ENCODE measurements at regions not wholly inside any gene's neighbourhood (a gene's known extent, or its start where the extent isn't known, plus 50 kb on each side); places are given as distances from the start of the nearest gene placed in this dataset.
"Not testable (repeated sequence)": the region's sequence is repeated elsewhere in the genome, so short reads cannot be mapped to it uniquely, and the experiment has no call there.

GRCh38 chr13:74550039-74550438 lies 415.8 kb upstream of the KLF12 start:
- Histone ChIP-seq H2AFZ (ENCODE audit: low read length, unreplicated experiment) (no peak overlapping the region), H3K36me3 (ENCODE audit: insufficient read depth, low read length) (no peaks in the 10 kb centered on the region), H3K79me2 (ENCODE audit: control insufficient read depth, insufficient read depth, low read length, unreplicated experiment) (no peaks in the 10 kb centered on the region), H3K4me3 (ENCODE audit: low read depth, low read length) (no peak overlapping the region), H3K27ac (ENCODE audit: low read depth, low read length) (no peak overlapping the region), H3K4me1 (ENCODE audit: control insufficient read depth, insufficient read depth, low read length, unreplicated experiment) (peaks cover 5% of the 10 kb centered on the region), H3K27me3 (ENCODE audit: insufficient read depth, low read length) (no peaks in the 10 kb centered on the region)

GRCh38 chr13:74536649-74537048 lies 402.4 kb upstream of the KLF12 start:
- H3K27me3 ChIP-seq (ENCODE audit: insufficient read depth, low read length); H3K4me1 ChIP-seq (ENCODE audit: control insufficient read depth, insufficient read depth, low read length, unreplicated experiment); H3K27ac ChIP-seq (ENCODE audit: low read depth, low read length); H2AFZ ChIP-seq (ENCODE audit: low read length, unreplicated experiment); H3K36me3 ChIP-seq (ENCODE audit: insufficient read depth, low read length); H3K4me3 ChIP-seq (ENCODE audit: low read depth, low read length); H3K79me2 ChIP-seq (ENCODE audit: control insufficient read depth, insufficient read depth, low read length, unreplicated experiment): not testable (repeated sequence)

- Histone ChIP-seq H2AFZ (ENCODE audit: low read length, unreplicated experiment) (no peak overlapping the region), H3K36me3 (ENCODE audit: insufficient read depth, low read length) (no peaks in the 10 kb centered on the region), H3K4me3 (ENCODE audit: low read depth, low read length) (no peak overlapping the region), H3K4me1 (ENCODE audit: control insufficient read depth, insufficient read depth, low read length, unreplicated experiment) (no peaks in the 10 kb centered on the region), H3K27me3 (ENCODE audit: insufficient read depth, low read length) (no peaks in the 10 kb centered on the region), H3K79me2 (ENCODE audit: control insufficient read depth, insufficient read depth, low read length, unreplicated experiment) (no peaks in the 10 kb centered on the region), H3K27ac (ENCODE audit: low read depth, low read length) (no peak overlapping the region)
Observed at GRCh38 chr13:74533226-74533625, 399.0 kb upstream of the KLF12 start.

- H3K4me1 ChIP-seq (ENCODE audit: control insufficient read depth, insufficient read depth, low read length, unreplicated experiment), result no peaks in the 10 kb centered on the region
- no peak overlapping the region for H3K27ac ChIP-seq (ENCODE audit: low read depth, low read length)
- no peaks in the 10 kb centered on the region for H3K36me3 ChIP-seq (ENCODE audit: insufficient read depth, low read length)
- H2AFZ ChIP-seq (ENCODE audit: low read length, unreplicated experiment), result no peak overlapping the region
- no peaks in the 10 kb centered on the region for H3K79me2 ChIP-seq (ENCODE audit: control insufficient read depth, insufficient read depth, low read length, unreplicated experiment)
- H3K4me3 ChIP-seq (ENCODE audit: low read depth, low read length), result no peak overlapping the region
- no peaks in the 10 kb centered on the region for H3K27me3 ChIP-seq (ENCODE audit: insufficient read depth, low read length)
Observed at GRCh38 chr13:74530011-74530410, 395.8 kb upstream of the KLF12 start.

- Histone ChIP-seq H2AFZ (ENCODE audit: low read length, unreplicated experiment) (no peak overlapping the region), H3K27me3 (ENCODE audit: insufficient read depth, low read length) (no peaks in the 10 kb centered on the region), H3K79me2 (ENCODE audit: control insufficient read depth, insufficient read depth, low read length, unreplicated experiment) (no peaks in the 10 kb centered on the region), H3K36me3 (ENCODE audit: insufficient read depth, low read length) (no peaks in the 10 kb centered on the region), H3K27ac (ENCODE audit: low read depth, low read length) (no peak overlapping the region), H3K4me3 (ENCODE audit: low read depth, low read length) (no peak overlapping the region), H3K4me1 (ENCODE audit: control insufficient read depth, insufficient read depth, low read length, unreplicated experiment) (no peaks in the 10 kb centered on the region)
Observed at GRCh38 chr13:74528734-74529513, 394.7 kb upstream of the KLF12 start.

- H3K79me2 ChIP-seq (ENCODE audit: control insufficient read depth, insufficient read depth, low read length, unreplicated experiment), result no peaks in the 10 kb centered on the region
- no peaks in the 10 kb centered on the region for H3K27me3 ChIP-seq (ENCODE audit: insufficient read depth, low read length)
- no peak overlapping the region for H3K4me3 ChIP-seq (ENCODE audit: low read depth, low read length)
- no peaks in the 10 kb centered on the region for H3K36me3 ChIP-seq (ENCODE audit: insufficient read depth, low read length)
- no peaks in the 10 kb centered on the region for H3K4me1 ChIP-seq (ENCODE audit: control insufficient read depth, insufficient read depth, low read length, unreplicated experiment)
- H3K27ac ChIP-seq (ENCODE audit: low read depth, low read length), result no peak overlapping the region
- H2AFZ ChIP-seq (ENCODE audit: low read length, unreplicated experiment), result no peak overlapping the region
Observed at GRCh38 chr13:74523057-74523456, 388.9 kb upstream of the KLF12 start.

- no peak overlapping the region for H3K4me3 ChIP-seq (ENCODE audit: low read depth, low read length)
- H3K79me2 ChIP-seq (ENCODE audit: control insufficient read depth, insufficient read depth, low read length, unreplicated experiment), result no peaks in the 10 kb centered on the region
- H2AFZ ChIP-seq (ENCODE audit: low read length, unreplicated experiment), result no peak overlapping the region
- no peaks in the 10 kb centered on the region for H3K27me3 ChIP-seq (ENCODE audit: insufficient read depth, low read length)
- H3K4me1 ChIP-seq (ENCODE audit: control insufficient read depth, insufficient read depth, low read length, unreplicated experiment), result no peaks in the 10 kb centered on the region
- no peak overlapping the region for H3K27ac ChIP-seq (ENCODE audit: low read depth, low read length)
- H3K36me3 ChIP-seq (ENCODE audit: insufficient read depth, low read length), result no peaks in the 10 kb centered on the region
Observed at GRCh38 chr13:74511523-74511922, 377.3 kb upstream of the KLF12 start.

GRCh38 chr13:74487091-74487722 lies 353.0 kb upstream of the KLF12 start:
- no peaks in the 10 kb centered on the region for H3K27me3 ChIP-seq (ENCODE audit: insufficient read depth, low read length)
- no peak overlapping the region for H3K4me3 ChIP-seq (ENCODE audit: low read depth, low read length)
- H2AFZ ChIP-seq (ENCODE audit: low read length, unreplicated experiment), result no peak overlapping the region
- H3K4me1 ChIP-seq (ENCODE audit: control insufficient read depth, insufficient read depth, low read length, unreplicated experiment), result no peaks in the 10 kb centered on the region
- no peaks in the 10 kb centered on the region for H3K79me2 ChIP-seq (ENCODE audit: control insufficient read depth, insufficient read depth, low read length, unreplicated experiment)
- no peak overlapping the region for H3K27ac ChIP-seq (ENCODE audit: low read depth, low read length)
- H3K36me3 ChIP-seq (ENCODE audit: insufficient read depth, low read length), result no peaks in the 10 kb centered on the region

- no peak overlapping the region for H2AFZ ChIP-seq (ENCODE audit: low read length, unreplicated experiment)
- no peak overlapping the region for H3K27ac ChIP-seq (ENCODE audit: low read depth, low read length)
- H3K27me3 ChIP-seq (ENCODE audit: insufficient read depth, low read length), result no peaks in the 10 kb centered on the region
- no peak overlapping the region for H3K4me3 ChIP-seq (ENCODE audit: low read depth, low read length)
- H3K79me2 ChIP-seq (ENCODE audit: control insufficient read depth, insufficient read depth, low read length, unreplicated experiment), result no peaks in the 10 kb centered on the region
- no peaks in the 10 kb centered on the region for H3K4me1 ChIP-seq (ENCODE audit: control insufficient read depth, insufficient read depth, low read length, unreplicated experiment)
- H3K36me3 ChIP-seq (ENCODE audit: insufficient read depth, low read length), result no peaks in the 10 kb centered on the region
Observed at GRCh38 chr13:74485757-74486156, 351.6 kb upstream of the KLF12 start.

- Histone ChIP-seq H3K27ac (ENCODE audit: low read depth, low read length) (no peak overlapping the region), H2AFZ (ENCODE audit: low read length, unreplicated experiment) (no peak overlapping the region), H3K4me1 (ENCODE audit: control insufficient read depth, insufficient read depth, low read length, unreplicated experiment) (no peaks in the 10 kb centered on the region), H3K79me2 (ENCODE audit: control insufficient read depth, insufficient read depth, low read length, unreplicated experiment) (no peaks in the 10 kb centered on the region), H3K4me3 (ENCODE audit: low read depth, low read length) (no peak overlapping the region), H3K27me3 (ENCODE audit: insufficient read depth, low read length) (no peaks in the 10 kb centered on the region), H3K36me3 (ENCODE audit: insufficient read depth, low read length) (no peaks in the 10 kb centered on the region)
Observed at GRCh38 chr13:74479124-74479523, 344.9 kb upstream of the KLF12 start.

- Histone ChIP-seq H3K79me2 (ENCODE audit: control insufficient read depth, insufficient read depth, low read length, unreplicated experiment) (no peaks in the 10 kb centered on the region), H3K4me3 (ENCODE audit: low read depth, low read length) (no peak overlapping the region), H3K27me3 (ENCODE audit: insufficient read depth, low read length) (no peaks in the 10 kb centered on the region), H3K4me1 (ENCODE audit: control insufficient read depth, insufficient read depth, low read length, unreplicated experiment) (no peaks in the 10 kb centered on the region), H3K27ac (ENCODE audit: low read depth, low read length) (no peak overlapping the region), H3K36me3 (ENCODE audit: insufficient read depth, low read length) (no peaks in the 10 kb centered on the region), H2AFZ (ENCODE audit: low read length, unreplicated experiment) (no peak overlapping the region)
Observed at GRCh38 chr13:74476788-74477187, 342.6 kb upstream of the KLF12 start.

Measured in ACC112 (cell line).